ENCODE measurements at regions not wholly inside any gene's neighbourhood (a gene's known extent, or its start where the extent isn't known, plus 50 kb on each side); places are given as distances from the start of the nearest gene placed in this dataset.

DNA sequence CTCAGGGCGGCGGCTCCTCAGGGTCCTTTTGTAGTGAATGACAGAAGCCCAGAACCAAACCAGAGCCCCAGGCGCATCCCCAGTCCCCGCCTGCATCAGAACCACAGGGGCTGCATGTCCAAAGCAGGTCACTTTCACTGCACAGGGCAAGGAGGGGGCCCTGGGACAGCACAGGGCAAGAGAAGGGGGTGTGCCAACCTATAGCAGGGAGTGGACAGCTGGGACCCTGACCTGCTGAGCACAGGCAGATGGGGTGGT, 501.4 kb downstream of the PREX1 start:
- no peaks in the 10 kb centered on the region for H3K36me3 ChIP-seq
- no peak overlapping the region for H3K4me3 ChIP-seq (ENCODE audit: low read depth in 1 of 2, low read length in 1 of 2)
- no peak overlapping the region for H3K27ac ChIP-seq
- no peaks in the 10 kb centered on the region for H3K4me1 ChIP-seq (ENCODE audit: control insufficient read depth in 1 of 2, insufficient read depth in 1 of 2, low read depth in 1 of 2, low read length in 1 of 2)
- no peaks in the 10 kb centered on the region for H3K9me3 ChIP-seq
- H3K27me3 ChIP-seq: peaks cover 3% of the 10 kb centered on the region
- no peak for TF ChIP-seq CTCF (IDR thresholded peaks at IDR 0.05)

- Histone ChIP-seq H3K4me3 (ENCODE audit: low read depth in 1 of 2, low read length in 1 of 2) (no peak overlapping the region), H3K4me1 (ENCODE audit: control insufficient read depth in 1 of 2, insufficient read depth in 1 of 2, low read depth in 1 of 2, low read length in 1 of 2) (no peaks in the 10 kb centered on the region), H3K36me3 (no peaks in the 10 kb centered on the region), H3K27me3 (no peaks in the 10 kb centered on the region), H3K9me3 (no peaks in the 10 kb centered on the region), H3K27ac (no peak overlapping the region)
- TF ChIP-seq CTCF (IDR thresholded peaks at IDR 0.05): no peak
Observed at GRCh38 chr20:48325656-48326433, 502.0 kb downstream of the PREX1 start.

GRCh38 chr20:48324744-48325143, 503.1 kb downstream of the PREX1 start:
- H3K27ac ChIP-seq: no peak overlapping the region
- H3K4me3 ChIP-seq (ENCODE audit: low read depth in 1 of 2, low read length in 1 of 2): no peak overlapping the region
- H3K9me3 ChIP-seq: no peaks in the 10 kb centered on the region
- TF ChIP-seq CTCF (IDR thresholded peaks at IDR 0.05): no peak
- no peaks in the 10 kb centered on the region for H3K27me3 ChIP-seq
- no peaks in the 10 kb centered on the region for H3K36me3 ChIP-seq
- H3K4me1 ChIP-seq (ENCODE audit: control insufficient read depth in 1 of 2, insufficient read depth in 1 of 2, low read depth in 1 of 2, low read length in 1 of 2): no peaks in the 10 kb centered on the region

GRCh38 chr20:48321271-48321670, 506.5 kb downstream of the PREX1 start:
- no peaks in the 10 kb centered on the region for H3K9me3 ChIP-seq
- no peak for TF ChIP-seq CTCF (IDR thresholded peaks at IDR 0.05)
- no peaks in the 10 kb centered on the region for H3K4me1 ChIP-seq (ENCODE audit: control insufficient read depth in 1 of 2, insufficient read depth in 1 of 2, low read depth in 1 of 2, low read length in 1 of 2)
- H3K27ac ChIP-seq: no peak overlapping the region
- H3K4me3 ChIP-seq (ENCODE audit: low read depth in 1 of 2, low read length in 1 of 2): no peak overlapping the region
- H3K36me3 ChIP-seq: no peaks in the 10 kb centered on the region
- no peaks in the 10 kb centered on the region for H3K27me3 ChIP-seq

DNA sequence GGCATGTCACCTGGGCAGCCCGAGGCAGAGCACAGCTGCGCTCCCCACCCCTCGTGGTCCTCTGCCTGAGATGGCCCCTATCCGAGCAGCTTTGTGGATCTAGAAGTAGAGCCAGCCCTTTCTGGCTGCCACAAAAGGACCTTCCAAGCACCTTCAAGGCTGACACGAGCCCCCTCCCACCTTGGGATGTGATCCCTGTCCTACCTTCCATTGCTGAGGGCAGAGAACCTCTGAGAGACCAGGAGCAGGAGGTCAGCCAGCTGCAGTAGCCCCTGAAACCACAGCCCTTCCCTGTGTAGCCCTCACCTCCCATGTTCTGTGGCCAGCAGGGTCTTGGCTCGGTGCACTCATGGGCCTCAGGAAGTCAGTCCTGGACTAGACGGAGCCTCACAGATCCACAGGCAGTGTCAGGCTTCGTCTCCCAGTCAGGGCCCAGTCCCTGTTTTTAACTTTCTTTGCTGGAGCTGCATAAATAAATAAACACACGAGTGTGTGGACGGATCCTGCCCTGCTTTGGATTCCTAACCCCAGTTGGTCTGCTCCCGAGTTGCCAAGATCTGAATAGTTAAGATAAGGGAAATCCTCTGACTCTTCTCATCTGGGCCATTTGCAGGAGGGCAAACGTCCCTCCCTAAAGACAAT, 507.7 kb downstream of the PREX1 start:
- Histone ChIP-seq H3K36me3 (no peaks in the 10 kb centered on the region), H3K4me1 (ENCODE audit: control insufficient read depth in 1 of 2, insufficient read depth in 1 of 2, low read depth in 1 of 2, low read length in 1 of 2) (no peaks in the 10 kb centered on the region), H3K27ac (no peak overlapping the region), H3K27me3 (no peaks in the 10 kb centered on the region), H3K4me3 (ENCODE audit: low read depth in 1 of 2, low read length in 1 of 2) (no peak overlapping the region), H3K9me3 (no peaks in the 10 kb centered on the region)
- TF ChIP-seq CTCF (IDR thresholded peaks at IDR 0.05): no peak
